Stomach (tissue), 8 donors: ENCODE measurements at regions not wholly inside any gene's neighbourhood (a gene's known extent, or its start where the extent isn't known, plus 50 kb on each side); places are given as distances from the start of the nearest gene placed in this dataset.

ENCODE experiments used
- DNase-seq, 2 donors: peaks; one replicate each; pipeline versions ENCODE4 v3.0.0 to v3.0.0-alpha.2; 2013 to 2019
- H3K27ac ChIP-seq, 5 donors: fragments of 200-600 bp in 4 of 5; sonication (generic) in 4 of 5; one replicate each; pipeline ENCODE4 v1.5.1; 2013 to 2019; ENCODE audit warnings: mild to moderate bottlenecking in 1 of 5, moderate library complexity in 1 of 5
- H3K27me3 ChIP-seq, 3 donors: fragments of 200-600 bp; sonication (generic); one replicate each; pipeline ENCODE4 v1.5.1; 2017 to 2019; ENCODE audit warnings: mixed run types in 1 of 3
- H3K36me3 ChIP-seq, 4 donors: fragments of 200-600 bp; sonication (generic); 1 replicate in 3 of 4; 2 replicates in 1 of 4; pipeline ENCODE4 v1.5.1; 2016 to 2019
- H3K4me1 ChIP-seq, 4 donors: fragments of 200-600 bp; sonication (generic); one replicate each; pipeline ENCODE4 v1.5.1; 2016 to 2019
- H3K4me3 ChIP-seq, 4 donors: fragments of 200-600 bp; sonication (generic) in 3 of 4; one replicate each; pipeline ENCODE4 v1.5.1; 2016 to 2019; ENCODE audit warnings: mild to moderate bottlenecking in 1 of 4
- H3K9me3 ChIP-seq, 4 donors: fragments of 200-600 bp; sonication (generic); one replicate each; pipeline ENCODE4 v1.5.1; 2016 to 2019
- CTCF ChIP-seq, 7 experiments: fragments of 450-650 bp in 4 of 7; fragments of 200-600 bp in 3 of 7; sonication (generic) in 3 of 7; IDR thresholded peaks; one replicate each; pipeline ENCODE4 v1.5.1; 2016 to 2019; ENCODE audit warnings: antibody characterized with exemption in 7 of 7, control low read depth in 2 of 7, mild to moderate bottlenecking in 1 of 7
- EP300 ChIP-seq: sonication (generic); formaldehyde crosslinking; IDR thresholded peaks from one replicate; pipeline ENCODE4 v1.6.1; 2017; ENCODE audit warnings: antibody characterized with exemption
- POLR2A ChIP-seq, 4 donors: fragments of 450-650 bp; IDR thresholded peaks; one replicate each; pipeline ENCODE4 v1.6.1; 2016; ENCODE audit warnings: antibody characterized with exemption in 4 of 4, control low read depth in 2 of 4, mild to moderate bottlenecking in 1 of 4, moderate library complexity in 1 of 4
- POLR2AphosphoS5 ChIP-seq, 3 donors: sonication (generic); formaldehyde crosslinking; IDR thresholded peaks; one replicate each; pipeline ENCODE4 v1.6.1; 2016; ENCODE audit warnings: antibody characterized with exemption in 3 of 3
- WGBS, 5 donors: extraction: QIAGEN DNeasy Blood & Tissue Kit in 3 of 5; methylation state at CpG; one replicate each; pipeline versions ENCODE4 v1.1.5 to v1.1.7; 2013 to 2018; 5-methylcytosine and 5-hydroxymethylcytosine counted together
- intact Hi-C: fragments of 100-400 bp; cut with DNase I; formaldehyde crosslinking; loops from one replicate; pipeline ENCODE4 v1.15.1; 2023; ENCODE audit warnings: low total_unique reads
- donor health status: healthy with polysubstance abuse.
- donor health status: Bipolar disorder and iron deficiency.
- donor health status: healthy.

DNA sequence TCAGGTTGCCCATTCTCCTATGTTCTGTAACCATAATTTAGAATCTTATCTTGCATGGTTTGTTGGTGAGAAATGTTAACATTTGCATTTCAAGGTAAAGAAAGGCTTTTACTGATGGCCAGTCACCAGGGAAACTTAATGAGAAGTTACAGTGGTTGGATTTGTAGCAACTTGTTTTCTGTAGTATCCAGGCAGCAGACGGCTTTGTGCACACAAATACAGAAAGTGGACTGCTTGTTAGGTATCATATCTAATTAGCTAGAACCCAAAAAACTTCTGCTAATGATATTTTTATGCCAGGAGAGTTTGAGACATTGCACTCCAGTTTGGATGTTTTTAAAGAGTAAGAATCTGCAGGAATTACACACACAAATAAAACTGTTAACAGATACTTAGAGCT, 578.0 kb downstream of the DOK5 start:
- H3K27ac ChIP-seq = no peak overlapping the region
- DNase-seq = no peak
- no peaks in the 10 kb centered on the region for H3K36me3 ChIP-seq
- no peak overlapping the region for H3K4me3 ChIP-seq
- TF ChIP-seq EP300 (no peak), POLR2AphosphoS5 (IDR thresholded peaks at IDR 0.05) (no peak), POLR2A (IDR thresholded peaks at IDR 0.05) (no peak), CTCF (IDR thresholded peaks at IDR 0.05) (no peak)
- 27 to 64% (median 43%) methylated on average over 1 of the region's 1 CpG for WGBS, 5 donors
- H3K9me3 ChIP-seq = no peaks in the 10 kb centered on the region
- H3K27me3 ChIP-seq = no peaks in the 10 kb centered on the region
- H3K4me1 ChIP-seq = no peaks in the 10 kb centered on the region
- intact Hi-C loops = no loop called here

DNA sequence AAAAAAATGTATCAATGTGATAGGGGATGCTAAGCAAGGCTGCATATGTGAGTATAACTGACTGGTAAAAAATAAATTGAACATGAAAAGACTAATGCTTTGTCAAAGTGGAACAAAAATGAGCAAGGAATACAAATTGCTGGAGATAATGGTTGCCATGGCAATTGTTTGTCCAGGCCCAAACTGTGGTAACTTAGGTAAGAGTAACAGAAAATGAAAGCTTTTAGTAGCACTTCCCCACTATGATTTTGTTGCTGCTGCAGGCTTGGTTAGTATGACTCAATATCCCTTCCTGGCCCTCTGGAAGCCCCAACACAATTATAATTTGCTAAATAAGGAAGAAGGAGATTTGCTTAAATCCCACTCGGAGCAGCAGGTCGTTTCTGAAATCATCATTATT, 577.1 kb downstream of the DOK5 start:
- TF ChIP-seq CTCF (IDR thresholded peaks at IDR 0.05) (no peak), POLR2AphosphoS5 (IDR thresholded peaks at IDR 0.05) (no peak), POLR2A (IDR thresholded peaks at IDR 0.05) (no peak), EP300 (no peak)
- Histone ChIP-seq H3K27me3 (no peaks in the 10 kb centered on the region), H3K9me3 (no peaks in the 10 kb centered on the region), H3K4me3 (no peak overlapping the region), H3K27ac (no peak overlapping the region), H3K36me3 (no peaks in the 10 kb centered on the region), H3K4me1 (no peaks in the 10 kb centered on the region)
- intact Hi-C loops = no loop called here
- WGBS, 5 donors = 53 to 70% (median 59%) methylated on average over 2 of the region's 2 CpGs
- no peak for DNase-seq

GRCh38 chr20:55038684-55039083, 563.3 kb downstream of the DOK5 start:
- intact Hi-C loops = no loop called here
- Histone ChIP-seq H3K4me1 (no peaks in the 10 kb centered on the region), H3K27ac (no peak overlapping the region), H3K36me3 (no peaks in the 10 kb centered on the region), H3K9me3 (no peaks in the 10 kb centered on the region), H3K27me3 (no peaks in the 10 kb centered on the region), H3K4me3 (no peak overlapping the region)
- DNase-seq = no peak
- TF ChIP-seq CTCF (IDR thresholded peaks at IDR 0.05) (no peak), POLR2A (IDR thresholded peaks at IDR 0.05) (no peak), EP300 (no peak), POLR2AphosphoS5 (IDR thresholded peaks at IDR 0.05) (no peak)

GRCh38 chr20:55031971-55032370, 556.6 kb downstream of the DOK5 start:
- DNase-seq = no peak
- no peak overlapping the region for H3K4me3 ChIP-seq
- TF ChIP-seq POLR2A (IDR thresholded peaks at IDR 0.05) (no peak), POLR2AphosphoS5 (IDR thresholded peaks at IDR 0.05) (no peak), EP300 (no peak), CTCF (IDR thresholded peaks at IDR 0.05) (no peak)
- no peak overlapping the region for H3K27ac ChIP-seq
- no peaks in the 10 kb centered on the region for H3K4me1 ChIP-seq
- intact Hi-C loops = no loop called here
- H3K36me3 ChIP-seq = no peaks in the 10 kb centered on the region
- no peaks in the 10 kb centered on the region for H3K9me3 ChIP-seq
- H3K27me3 ChIP-seq = no peaks in the 10 kb centered on the region

DNA sequence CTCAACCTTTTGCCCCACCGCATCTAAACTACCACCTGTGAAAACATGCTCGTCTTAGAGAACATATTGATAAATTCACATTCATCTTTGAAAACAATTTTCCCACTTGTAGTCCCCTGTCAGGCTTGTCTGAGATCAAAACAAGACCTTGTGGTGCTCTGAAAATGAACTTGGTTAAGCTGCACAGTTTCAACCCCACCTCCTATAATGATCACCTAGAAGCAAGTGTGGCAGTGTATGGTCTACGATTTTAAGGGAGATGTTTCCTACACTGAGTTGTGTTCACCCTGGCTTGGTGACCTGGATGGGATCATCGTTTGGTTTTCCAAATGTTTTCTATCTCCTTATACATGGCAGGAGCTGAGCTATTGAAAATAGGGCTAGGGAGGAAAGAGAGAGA, 539.4 kb downstream of the DOK5 start:
- Histone ChIP-seq H3K27ac (no peak overlapping the region), H3K36me3 (no peaks in the 10 kb centered on the region), H3K4me3 (no peak overlapping the region), H3K4me1 (no peaks in the 10 kb centered on the region), H3K9me3 (no peaks in the 10 kb centered on the region), H3K27me3 (no peaks in the 10 kb centered on the region)
- DNase-seq = no peak
- TF ChIP-seq EP300 = no peak
- intact Hi-C loops = no loop called here
- WGBS, 5 donors = 53 to 72% (median 57%) methylated on average over 4 of the region's 4 CpGs
